ENCODE measurements at regions not wholly inside any gene's neighbourhood (a gene's known extent, or its start where the extent isn't known, plus 50 kb on each side); places are given as distances from the start of the nearest gene placed in this dataset.

GRCh38 chr12:16474801-16475200 lies 127.4 kb downstream of the MGST1 start:
- no peak for TF ChIP-seq CTCF (IDR thresholded peaks at IDR 0.05)
- no peak for TF ChIP-seq ZFX (IDR thresholded peaks at IDR 0.05; ENCODE audit: borderline replicate concordance)
- no peak overlapping the region for H3K27ac ChIP-seq

GRCh38 chr12:16475521-16475920 lies 128.1 kb downstream of the MGST1 start:
- no peak overlapping the region for H3K27ac ChIP-seq
- TF ChIP-seq ZFX (IDR thresholded peaks at IDR 0.05; ENCODE audit: borderline replicate concordance): no peak

GRCh38 chr12:16482726-16483125 lies 123.2 kb downstream of the LMO3 start:
- TF ChIP-seq ZFX (IDR thresholded peaks at IDR 0.05; ENCODE audit: borderline replicate concordance): no peak
- no peak for TF ChIP-seq CTCF (IDR thresholded peaks at IDR 0.05)
- no peak overlapping the region for H3K27ac ChIP-seq

GRCh38 chr12:16492240-16492639 lies 113.7 kb downstream of the LMO3 start:
- TF ChIP-seq ZFX (IDR thresholded peaks at IDR 0.05; ENCODE audit: borderline replicate concordance): no peak
- no peak for TF ChIP-seq CTCF (IDR thresholded peaks at IDR 0.05)
- H3K27ac ChIP-seq: no peak overlapping the region

GRCh38 chr12:16492820-16493797 lies 112.9 kb downstream of the LMO3 start:
- TF ChIP-seq ZFX (IDR thresholded peaks at IDR 0.05; ENCODE audit: borderline replicate concordance) (no peak), CTCF (IDR thresholded peaks at IDR 0.05) (no peak)
- H3K27ac ChIP-seq: no peak overlapping the region

- TF ChIP-seq ZFX (IDR thresholded peaks at IDR 0.05; ENCODE audit: borderline replicate concordance) (no peak), CTCF (IDR thresholded peaks at IDR 0.05) (no peak)
- no peak overlapping the region for H3K27ac ChIP-seq
These were observed 110.8 kb downstream of the LMO3 start for GRCh38 chr12:16495196-16495595.
